ENCODE measurements at regions not wholly inside any gene's neighbourhood (a gene's known extent, or its start where the extent isn't known, plus 50 kb on each side); places are given as distances from the start of the nearest gene placed in this dataset.

DNA sequence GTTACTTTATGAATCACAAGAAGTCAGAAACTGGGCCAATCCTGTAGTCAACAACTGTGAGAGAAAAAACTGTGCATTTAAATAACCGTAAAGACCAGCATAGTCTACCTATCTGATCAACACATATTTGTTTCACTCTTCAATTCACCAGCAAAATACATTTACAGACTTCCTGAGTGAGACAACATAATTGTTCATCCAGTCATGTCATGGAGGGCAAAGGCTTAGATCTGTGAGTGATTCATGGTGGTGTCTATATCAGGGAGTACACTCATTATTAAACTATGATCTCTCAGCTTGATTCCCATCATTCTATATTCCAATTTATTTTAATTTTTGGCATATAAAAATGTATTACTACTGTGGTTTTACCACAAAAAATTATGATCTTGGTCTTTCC, 694.6 kb downstream of the DNAH5 start:
- TF ChIP-seq, protein P1, sequence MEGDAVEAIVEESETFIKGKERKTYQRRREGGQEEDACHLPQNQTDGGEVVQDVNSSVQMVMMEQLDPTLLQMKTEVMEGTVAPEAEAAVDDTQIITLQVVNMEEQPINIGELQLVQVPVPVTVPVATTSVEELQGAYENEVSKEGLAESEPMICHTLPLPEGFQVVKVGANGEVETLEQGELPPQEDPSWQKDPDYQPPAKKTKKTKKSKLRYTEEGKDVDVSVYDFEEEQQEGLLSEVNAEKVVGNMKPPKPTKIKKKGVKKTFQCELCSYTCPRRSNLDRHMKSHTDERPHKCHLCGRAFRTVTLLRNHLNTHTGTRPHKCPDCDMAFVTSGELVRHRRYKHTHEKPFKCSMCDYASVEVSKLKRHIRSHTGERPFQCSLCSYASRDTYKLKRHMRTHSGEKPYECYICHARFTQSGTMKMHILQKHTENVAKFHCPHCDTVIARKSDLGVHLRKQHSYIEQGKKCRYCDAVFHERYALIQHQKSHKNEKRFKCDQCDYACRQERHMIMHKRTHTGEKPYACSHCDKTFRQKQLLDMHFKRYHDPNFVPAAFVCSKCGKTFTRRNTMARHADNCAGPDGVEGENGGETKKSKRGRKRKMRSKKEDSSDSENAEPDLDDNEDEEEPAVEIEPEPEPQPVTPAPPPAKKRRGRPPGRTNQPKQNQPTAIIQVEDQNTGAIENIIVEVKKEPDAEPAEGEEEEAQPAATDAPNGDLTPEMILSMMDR (IDR thresholded peaks at IDR 0.05) = no peak
- H3K36me3 Mint-ChIP-seq (ENCODE audit: low read depth) = no peaks in the 10 kb centered on the region
- no peaks in the 10 kb centered on the region for H3K9me3 Mint-ChIP-seq
- ChIA-PET POLR2A (no interaction called here), CTCF (no interaction called here)
- no peak overlapping the region for H3K4me3 Mint-ChIP-seq
- ATAC-seq (ENCODE audit: low read depth) = no peak
- no peaks in the 10 kb centered on the region for H3K27me3 Mint-ChIP-seq
- no peaks in the 10 kb centered on the region for H3K4me1 Mint-ChIP-seq
- no peak for DNase-seq
- H3K27ac Mint-ChIP-seq = no peak overlapping the region
- intact Hi-C loops (cut with micrococcal nuclease) = no loop called here

DNA sequence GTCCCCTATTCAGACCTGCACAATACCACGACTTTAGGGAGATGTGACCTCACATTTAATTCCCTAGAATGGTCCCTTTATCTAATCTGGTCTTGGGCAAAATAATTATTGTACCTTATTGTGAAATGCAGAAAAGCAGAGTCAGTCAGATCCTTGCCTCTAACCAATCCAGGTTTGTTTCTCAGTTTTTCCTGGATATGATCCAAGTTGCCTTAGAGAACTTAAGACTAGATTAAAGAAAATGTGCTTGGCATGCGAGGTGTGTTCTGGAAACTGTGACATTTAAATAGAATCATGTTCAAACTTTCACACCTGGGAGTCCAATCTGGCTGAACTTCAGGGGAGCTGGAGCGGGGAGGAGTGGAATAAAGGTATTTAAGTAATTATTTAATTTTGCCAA, 696.2 kb downstream of the DNAH5 start:
- Mint-ChIP-seq H3K4me1 (no peaks in the 10 kb centered on the region), H3K27me3 (no peaks in the 10 kb centered on the region), H3K4me3 (no peak overlapping the region), H3K36me3 (ENCODE audit: low read depth) (no peaks in the 10 kb centered on the region), H3K27ac (no peak overlapping the region), H3K9me3 (no peaks in the 10 kb centered on the region)
- ATAC-seq (ENCODE audit: low read depth) (no peak), DNase-seq (no peak)
- intact Hi-C loops (cut with micrococcal nuclease) = no loop called here
- TF ChIP-seq, protein P1 (IDR thresholded peaks at IDR 0.05) = no peak
- ChIA-PET CTCF (no interaction called here), POLR2A (no interaction called here)

DNA sequence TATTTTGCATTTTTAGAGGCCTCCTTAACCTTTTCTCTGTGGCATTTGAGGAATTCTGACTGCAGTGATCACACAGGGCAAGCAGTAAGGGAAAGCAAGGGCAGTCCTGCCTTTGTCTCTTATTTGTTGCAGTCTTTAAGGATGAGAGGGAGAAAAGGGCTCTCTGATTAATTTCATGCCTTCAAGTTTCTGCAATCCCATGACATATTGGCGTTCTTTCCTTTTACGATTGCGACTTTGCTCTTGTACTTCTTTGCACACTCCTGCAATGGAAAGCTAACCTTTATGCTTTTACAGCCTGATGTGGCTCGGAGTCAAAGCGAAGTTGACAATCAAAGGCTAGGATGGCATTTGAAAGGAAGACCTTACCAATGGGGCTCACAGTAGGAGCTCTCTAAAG, 698.4 kb downstream of the DNAH5 start:
- ChIA-PET CTCF (no interaction called here), POLR2A (no interaction called here)
- H3K9me3 Mint-ChIP-seq = no peaks in the 10 kb centered on the region
- DNase-seq (no peak), ATAC-seq (ENCODE audit: low read depth) (no peak)
- no peak overlapping the region for H3K27ac Mint-ChIP-seq
- no peaks in the 10 kb centered on the region for H3K36me3 Mint-ChIP-seq (ENCODE audit: low read depth)
- TF ChIP-seq, protein P1 (IDR thresholded peaks at IDR 0.05) = no peak
- intact Hi-C loops (cut with micrococcal nuclease) = no loop called here
- H3K4me3 Mint-ChIP-seq = no peak overlapping the region
- no peaks in the 10 kb centered on the region for H3K27me3 Mint-ChIP-seq
- H3K4me1 Mint-ChIP-seq = no peaks in the 10 kb centered on the region

DNA sequence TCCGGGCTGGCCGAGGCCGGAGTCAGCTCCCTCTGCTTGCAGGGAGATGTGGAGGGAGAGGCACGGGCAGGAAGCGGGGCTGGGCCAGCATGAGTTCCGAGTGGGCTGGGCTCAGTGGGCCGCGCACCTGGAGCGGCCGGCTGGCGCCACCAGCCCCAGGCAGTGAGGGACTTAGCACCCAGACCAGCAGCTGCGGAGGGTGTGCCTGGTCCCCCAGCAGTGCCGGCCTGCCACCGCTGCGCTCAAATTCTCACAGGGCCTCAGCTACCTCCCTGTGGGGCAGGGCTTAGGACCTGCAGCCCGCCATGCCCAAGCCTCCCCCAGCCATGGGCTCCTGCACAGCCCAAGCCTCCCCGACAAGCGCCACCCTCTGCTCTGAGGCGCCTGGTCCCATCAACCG, 700.3 kb downstream of the DNAH5 start:
- no peaks in the 10 kb centered on the region for H3K4me1 Mint-ChIP-seq
- ChIA-PET CTCF (no interaction called here), POLR2A (no interaction called here)
- no peak for ATAC-seq (ENCODE audit: low read depth)
- H3K4me3 Mint-ChIP-seq = no peak overlapping the region
- no peak overlapping the region for H3K27ac Mint-ChIP-seq
- H3K36me3 Mint-ChIP-seq (ENCODE audit: low read depth) = no peaks in the 10 kb centered on the region
- no peaks in the 10 kb centered on the region for H3K9me3 Mint-ChIP-seq
- DNase-seq = no peak
- intact Hi-C loops (cut with micrococcal nuclease) = no loop called here
- TF ChIP-seq, protein P1 (IDR thresholded peaks at IDR 0.05) = no peak
- no peaks in the 10 kb centered on the region for H3K27me3 Mint-ChIP-seq

DNA sequence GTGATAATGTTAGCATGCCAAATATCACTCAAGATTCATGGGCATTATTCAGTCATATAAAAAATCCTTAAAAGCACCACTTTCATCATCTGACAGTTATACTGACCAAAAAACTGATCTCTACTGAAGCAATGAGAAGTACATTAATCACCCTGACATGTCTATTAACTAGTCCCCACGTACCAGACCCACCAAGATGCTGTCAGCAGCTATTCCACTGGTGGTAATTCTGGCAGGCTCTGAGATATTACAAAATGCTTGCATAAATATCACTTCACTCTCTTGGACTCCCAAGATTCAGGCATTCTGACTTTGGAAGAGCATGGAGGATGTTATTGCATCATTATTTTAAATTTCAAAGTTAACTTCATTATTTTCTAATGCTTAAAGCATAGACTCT, 717.0 kb downstream of the DNAH5 start:
- ATAC-seq (ENCODE audit: low read depth) = no peak
- Mint-ChIP-seq H3K27me3 (no peaks in the 10 kb centered on the region), H3K27ac (no peak overlapping the region), H3K4me3 (no peak overlapping the region), H3K4me1 (no peaks in the 10 kb centered on the region), H3K36me3 (ENCODE audit: low read depth) (no peaks in the 10 kb centered on the region), H3K9me3 (peaks cover 4% of the 10 kb centered on the region)
- ChIA-PET CTCF (no interaction called here), POLR2A (no interaction called here)
- intact Hi-C loops (cut with micrococcal nuclease) = no loop called here
- TF ChIP-seq, protein P1 (IDR thresholded peaks at IDR 0.05) = no peak
- DNase-seq = no peak

Data from activated B cell treated with CpG ODN at 0.5 μM for 24 hours (primary cell).